SU-DHL-6 (cell line): ENCODE measurements at regions not wholly inside any gene's neighbourhood (a gene's known extent, or its start where the extent isn't known, plus 50 kb on each side); places are given as distances from the start of the nearest gene placed in this dataset.

ENCODE experiments used
- H2AFZ ChIP-seq: fragments of 200-600 bp; sonication (generic); 2 replicates; pipeline ENCODE4 v1.6.1; 2014; ENCODE audit warnings: low read depth, mild to moderate bottlenecking, moderate library complexity, mixed read lengths, antibody characterized with exemption, low read length; ENCODE audit not compliant: severe bottlenecking
- H3F3A ChIP-seq: fragments of 200-600 bp; shearing (Covaris generic); 2 replicates; pipeline ENCODE4 v1.6.0; 2016; ENCODE audit warnings: antibody characterized with exemption, mild to moderate bottlenecking; ENCODE audit not compliant: insufficient read depth
- H3K27ac ChIP-seq: fragments of 200-600 bp; sonication (generic); 2 replicates; pipeline ENCODE4 v1.5.1; 2016; ENCODE audit warnings: low read depth, mild to moderate bottlenecking, low read length, moderate library complexity, mixed read lengths
- H3K27me3 ChIP-seq: fragments of 200-600 bp; sonication (generic), shearing (Covaris generic); 2 replicates; pipeline ENCODE4 v1.6.0; 2014; ENCODE audit warnings: mild to moderate bottlenecking, low read length
- H3K36me3 ChIP-seq: fragments of 200-600 bp; sonication (generic); 2 replicates; pipeline ENCODE4 v1.6.1; 2014; ENCODE audit warnings: mild to moderate bottlenecking, low read length, mixed read lengths
- H3K4me2 ChIP-seq: fragments of 300-600, 200-600 bp; shearing (Covaris generic), sonication (generic); 2 replicates; pipeline ENCODE4 v1.6.0; 2014; ENCODE audit warnings: low read length, low read depth, mild to moderate bottlenecking; ENCODE audit not compliant: poor library complexity, severe bottlenecking
- H3K4me3 ChIP-seq: fragments of 200-600 bp; sonication (generic); 2 replicates; pipeline ENCODE4 v1.5.1; 2014; ENCODE audit warnings: antibody characterized with exemption, low read length, mild to moderate bottlenecking, mixed read lengths; ENCODE audit not compliant: insufficient read depth, poor library complexity, severe bottlenecking
- H3K79me2 ChIP-seq: fragments of 200-600 bp; sonication (generic); 2 replicates; pipeline ENCODE4 v1.6.1; 2014; ENCODE audit warnings: mild to moderate bottlenecking, low read length, moderate library complexity; ENCODE audit not compliant: insufficient read depth
- H3K9ac ChIP-seq: fragments of 200-600 bp; sonication (generic); 2 replicates; pipeline ENCODE4 v1.7.0; 2014; ENCODE audit warnings: mild to moderate bottlenecking, low read length
- H3K9me2 ChIP-seq: fragments of 200-600 bp; sonication (generic); replicated peaks from 2 replicates; pipeline ENCODE4 v1.6.1; 2014; ENCODE audit warnings: low read length; ENCODE audit not compliant: insufficient read depth
- H3K9me3 ChIP-seq: fragments of 200-600 bp; sonication (generic); 2 replicates; pipeline ENCODE4 v1.6.1; 2014; ENCODE audit warnings: low read length, mixed read lengths; ENCODE audit not compliant: insufficient read depth
- H4K20me1 ChIP-seq: fragments of 200-600 bp; sonication (generic); 2 replicates; pipeline ENCODE4 v1.6.1; 2014; ENCODE audit warnings: low read depth, mild to moderate bottlenecking, antibody characterized with exemption, low read length, moderate library complexity, mixed read lengths
- EZH2phosphoT487 ChIP-seq: fragments of 200-600 bp; sonication (generic), shearing (Covaris generic); conservative IDR thresholded peaks from 2 replicates; pipeline ENCODE4 v1.6.1; 2018; ENCODE audit warnings: mild to moderate bottlenecking, antibody characterized with exemption, low read length, moderate library complexity, mixed read lengths
- TF ChIP-seq, protein P1 (sequence below): fragments of 200-600 bp; sonication (generic); IDR thresholded peaks from one replicate; pipeline ENCODE4 v1.5.1; 2017; ENCODE audit warnings: antibody characterized with exemption, mild to moderate bottlenecking, low read length, moderate library complexity; ENCODE audit not compliant: insufficient read depth, poor library complexity, severe bottlenecking

DNA sequence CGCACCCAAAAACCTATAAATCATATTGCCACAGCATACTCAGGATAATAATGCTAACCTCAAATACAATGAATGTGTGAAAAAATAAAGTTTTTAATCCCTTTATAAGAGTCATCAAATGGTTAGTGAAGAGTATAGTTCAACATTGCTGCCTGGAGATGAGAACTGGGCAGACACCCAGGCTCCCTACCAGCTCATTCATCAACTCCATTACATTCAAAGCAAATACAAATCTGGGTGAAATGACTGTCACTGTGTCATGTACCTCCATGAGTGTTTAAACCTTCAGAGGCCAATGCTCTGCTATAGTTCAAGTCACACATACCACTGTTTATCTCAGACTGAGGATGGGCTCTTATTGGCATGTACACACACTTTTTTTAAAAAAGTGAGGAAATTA, 167.2 kb upstream of the KCNMB2 start:
- H3K79me2 ChIP-seq, result no peaks in the 10 kb centered on the region
- H4K20me1 ChIP-seq, result no peaks in the 10 kb centered on the region
- no peaks in the 10 kb centered on the region for H3K27me3 ChIP-seq
- no peaks in the 10 kb centered on the region for H3F3A ChIP-seq
- no peak overlapping the region for H3K27ac ChIP-seq
- no peaks in the 10 kb centered on the region for H3K36me3 ChIP-seq
- H2AFZ ChIP-seq, result no peak overlapping the region
- H3K4me3 ChIP-seq, result no peak overlapping the region
- no peaks in the 10 kb centered on the region for H3K9me3 ChIP-seq
- TF ChIP-seq, protein P1, sequence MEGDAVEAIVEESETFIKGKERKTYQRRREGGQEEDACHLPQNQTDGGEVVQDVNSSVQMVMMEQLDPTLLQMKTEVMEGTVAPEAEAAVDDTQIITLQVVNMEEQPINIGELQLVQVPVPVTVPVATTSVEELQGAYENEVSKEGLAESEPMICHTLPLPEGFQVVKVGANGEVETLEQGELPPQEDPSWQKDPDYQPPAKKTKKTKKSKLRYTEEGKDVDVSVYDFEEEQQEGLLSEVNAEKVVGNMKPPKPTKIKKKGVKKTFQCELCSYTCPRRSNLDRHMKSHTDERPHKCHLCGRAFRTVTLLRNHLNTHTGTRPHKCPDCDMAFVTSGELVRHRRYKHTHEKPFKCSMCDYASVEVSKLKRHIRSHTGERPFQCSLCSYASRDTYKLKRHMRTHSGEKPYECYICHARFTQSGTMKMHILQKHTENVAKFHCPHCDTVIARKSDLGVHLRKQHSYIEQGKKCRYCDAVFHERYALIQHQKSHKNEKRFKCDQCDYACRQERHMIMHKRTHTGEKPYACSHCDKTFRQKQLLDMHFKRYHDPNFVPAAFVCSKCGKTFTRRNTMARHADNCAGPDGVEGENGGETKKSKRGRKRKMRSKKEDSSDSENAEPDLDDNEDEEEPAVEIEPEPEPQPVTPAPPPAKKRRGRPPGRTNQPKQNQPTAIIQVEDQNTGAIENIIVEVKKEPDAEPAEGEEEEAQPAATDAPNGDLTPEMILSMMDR, result no peak
- no peak for TF ChIP-seq EZH2phosphoT487
- H3K9me2 ChIP-seq, result no peaks in the 10 kb centered on the region
- H3K9ac ChIP-seq, result no peak overlapping the region
- H3K4me2 ChIP-seq, result no peak overlapping the region

DNA sequence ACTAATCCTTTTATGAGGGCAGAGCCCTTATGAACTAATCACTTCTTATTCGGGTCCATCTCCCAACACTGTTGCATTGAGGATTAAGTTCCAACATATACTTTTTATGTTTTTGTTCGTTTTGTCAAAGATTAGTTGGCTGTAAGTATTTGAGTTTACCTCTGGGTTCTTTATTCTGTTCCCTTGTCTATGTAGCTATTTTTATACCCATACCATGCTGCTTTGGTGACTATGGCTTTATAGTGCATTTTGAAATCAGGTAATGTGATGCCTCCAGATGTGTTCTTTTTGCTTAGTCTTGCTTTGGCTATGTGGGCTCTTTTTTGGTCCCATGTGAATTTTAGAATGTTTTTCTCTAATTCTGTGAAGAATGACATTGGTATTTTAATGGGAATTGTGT, 166.4 kb upstream of the KCNMB2 start:
- no peaks in the 10 kb centered on the region for H3K9me2 ChIP-seq
- H2AFZ ChIP-seq, result no peak overlapping the region
- no peak overlapping the region for H3K4me3 ChIP-seq
- no peaks in the 10 kb centered on the region for H3K36me3 ChIP-seq
- no peaks in the 10 kb centered on the region for H4K20me1 ChIP-seq
- H3K9me3 ChIP-seq, result no peaks in the 10 kb centered on the region
- no peaks in the 10 kb centered on the region for H3F3A ChIP-seq
- H3K9ac ChIP-seq, result no peak overlapping the region
- H3K79me2 ChIP-seq, result no peaks in the 10 kb centered on the region
- no peak overlapping the region for H3K27ac ChIP-seq
- H3K27me3 ChIP-seq, result no peaks in the 10 kb centered on the region
- no peak overlapping the region for H3K4me2 ChIP-seq
- TF ChIP-seq EZH2phosphoT487, result no peak
- TF ChIP-seq, protein P1, result no peak

DNA sequence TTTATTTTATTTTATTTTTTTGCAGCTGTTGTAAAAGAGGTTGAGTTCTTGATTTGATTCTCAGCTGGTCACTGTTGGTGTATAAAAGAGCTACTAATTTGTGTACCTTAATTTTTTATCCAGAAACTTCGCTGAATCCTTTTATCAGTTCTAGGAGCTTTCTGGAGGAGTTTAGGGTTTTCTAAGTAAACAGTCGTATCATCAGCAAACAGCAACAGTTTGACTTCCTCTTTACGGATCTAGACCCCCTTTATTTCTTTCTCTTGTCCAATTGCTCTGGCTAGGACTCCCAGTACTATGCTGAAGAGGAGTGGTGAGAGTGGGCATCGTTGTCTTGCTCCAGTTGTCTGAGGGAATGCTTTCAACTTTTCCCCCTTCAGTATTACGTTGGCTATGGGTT, 165.8 kb upstream of the KCNMB2 start:
- Histone ChIP-seq H3K36me3 (no peaks in the 10 kb centered on the region), H3K9ac (no peak overlapping the region), H3F3A (no peaks in the 10 kb centered on the region), H4K20me1 (no peaks in the 10 kb centered on the region), H2AFZ (no peak overlapping the region), H3K9me3 (no peaks in the 10 kb centered on the region), H3K27ac (no peak overlapping the region), H3K4me3 (no peak overlapping the region), H3K4me2 (no peak overlapping the region), H3K27me3 (no peaks in the 10 kb centered on the region), H3K79me2 (no peaks in the 10 kb centered on the region), H3K9me2 (no peaks in the 10 kb centered on the region)
- TF ChIP-seq, protein P1, result no peak
- TF ChIP-seq EZH2phosphoT487, result no peak
